PC-9 (cell line): ENCODE measurements at regions not wholly inside any gene's neighbourhood (a gene's known extent, or its start where the extent isn't known, plus 50 kb on each side); places are given as distances from the start of the nearest gene placed in this dataset.

Experiments
- EZH2 ChIP-seq: fragments of 200-600 bp; sonication (generic); IDR thresholded peaks from 2 replicates; pipeline ENCODE4 v1.8.0; 2017; ENCODE audit warnings: antibody characterized with exemption, low read depth
- TF ChIP-seq, protein P1 (sequence below): fragments of 200-600 bp; sonication (generic); conservative IDR thresholded peaks from 2 replicates; pipeline ENCODE4 v1.6.1; 2017; ENCODE audit warnings: mixed run types, antibody characterized with exemption, mild to moderate bottlenecking, moderate library complexity

DNA sequence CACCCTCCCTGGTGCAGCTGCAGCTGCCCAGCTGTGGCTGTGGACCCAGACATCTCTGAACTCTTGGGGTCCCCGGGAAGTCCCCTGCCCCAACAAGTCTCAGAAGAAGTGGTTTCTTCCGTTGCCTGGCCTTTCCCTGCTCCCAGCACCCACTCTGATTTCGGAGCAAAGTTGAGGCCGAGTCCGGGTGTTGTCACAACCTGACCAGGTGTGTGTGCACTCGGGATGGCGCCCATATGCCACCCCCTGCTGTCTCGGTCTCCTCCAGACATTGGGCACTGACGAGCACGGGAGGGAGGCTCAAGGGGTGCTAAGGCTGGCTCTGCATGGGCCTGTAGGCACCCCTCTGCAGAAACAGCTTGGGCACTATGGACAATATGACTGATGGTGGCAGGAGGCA is 1055.3 kb downstream of the REEP3 start:
- no peak for TF ChIP-seq EZH2
- TF ChIP-seq, protein P1, sequence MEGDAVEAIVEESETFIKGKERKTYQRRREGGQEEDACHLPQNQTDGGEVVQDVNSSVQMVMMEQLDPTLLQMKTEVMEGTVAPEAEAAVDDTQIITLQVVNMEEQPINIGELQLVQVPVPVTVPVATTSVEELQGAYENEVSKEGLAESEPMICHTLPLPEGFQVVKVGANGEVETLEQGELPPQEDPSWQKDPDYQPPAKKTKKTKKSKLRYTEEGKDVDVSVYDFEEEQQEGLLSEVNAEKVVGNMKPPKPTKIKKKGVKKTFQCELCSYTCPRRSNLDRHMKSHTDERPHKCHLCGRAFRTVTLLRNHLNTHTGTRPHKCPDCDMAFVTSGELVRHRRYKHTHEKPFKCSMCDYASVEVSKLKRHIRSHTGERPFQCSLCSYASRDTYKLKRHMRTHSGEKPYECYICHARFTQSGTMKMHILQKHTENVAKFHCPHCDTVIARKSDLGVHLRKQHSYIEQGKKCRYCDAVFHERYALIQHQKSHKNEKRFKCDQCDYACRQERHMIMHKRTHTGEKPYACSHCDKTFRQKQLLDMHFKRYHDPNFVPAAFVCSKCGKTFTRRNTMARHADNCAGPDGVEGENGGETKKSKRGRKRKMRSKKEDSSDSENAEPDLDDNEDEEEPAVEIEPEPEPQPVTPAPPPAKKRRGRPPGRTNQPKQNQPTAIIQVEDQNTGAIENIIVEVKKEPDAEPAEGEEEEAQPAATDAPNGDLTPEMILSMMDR: no peak
